ENCODE measurements at regions not wholly inside any gene's neighbourhood (a gene's known extent, or its start where the extent isn't known, plus 50 kb on each side); places are given as distances from the start of the nearest gene placed in this dataset.

- TF ChIP-seq CTCF (IDR thresholded peaks at IDR 0.05; ENCODE audit: low read depth, low read length), result no peak
- DNase-seq, result no peak
- Histone ChIP-seq H3K9me3 (ENCODE audit: severe bottlenecking) (no peaks in the 10 kb centered on the region), H3K27ac (no peak overlapping the region), H3K4me3 (ENCODE audit: low read depth, low read length) (peak overlapping the region; percentile 93), H3K36me3 (no peaks in the 10 kb centered on the region), H3K27me3 (ENCODE audit: insufficient read depth, low read depth, severe bottlenecking) (no peaks in the 10 kb centered on the region)
These were observed 133.0 kb downstream of the GPX5 start for GRCh38 chr6:28658475-28659249.

GRCh38 chr6:28659250-28659566, 133.5 kb downstream of the GPX5 start:
- no peaks in the 10 kb centered on the region for H3K36me3 ChIP-seq
- peak overlapping the region; percentile 93 for H3K4me3 ChIP-seq (ENCODE audit: low read depth, low read length)
- no peak overlapping the region for H3K27ac ChIP-seq
- no peak for TF ChIP-seq CTCF (IDR thresholded peaks at IDR 0.05; ENCODE audit: low read depth, low read length)
- H3K27me3 ChIP-seq (ENCODE audit: insufficient read depth, low read depth, severe bottlenecking), result no peaks in the 10 kb centered on the region
- DNase-seq, result no peak
- no peaks in the 10 kb centered on the region for H3K9me3 ChIP-seq (ENCODE audit: severe bottlenecking)

- no peak for DNase-seq
- Histone ChIP-seq H3K4me3 (ENCODE audit: low read depth, low read length) (no peak overlapping the region), H3K27ac (no peak overlapping the region), H3K9me3 (ENCODE audit: severe bottlenecking) (peaks cover 2% of the 10 kb centered on the region), H3K27me3 (ENCODE audit: insufficient read depth, low read depth, severe bottlenecking) (no peaks in the 10 kb centered on the region), H3K36me3 (no peaks in the 10 kb centered on the region)
- no peak for TF ChIP-seq CTCF (IDR thresholded peaks at IDR 0.05; ENCODE audit: low read depth, low read length)
These were observed 135.5 kb downstream of the GPX5 start for GRCh38 chr6:28661097-28661713.

GRCh38 chr6:28664870-28665396, 139.3 kb downstream of the GPX5 start:
- Histone ChIP-seq H3K27me3 (ENCODE audit: insufficient read depth, low read depth, severe bottlenecking) (no peaks in the 10 kb centered on the region), H3K27ac (no peak overlapping the region), H3K36me3 (no peaks in the 10 kb centered on the region), H3K4me3 (ENCODE audit: low read depth, low read length) (no peak overlapping the region), H3K9me3 (ENCODE audit: severe bottlenecking) (peaks cover 2% of the 10 kb centered on the region)
- no peak for DNase-seq
- no peak for TF ChIP-seq CTCF (IDR thresholded peaks at IDR 0.05; ENCODE audit: low read depth, low read length)

GRCh38 chr6:28673417-28673786, 147.7 kb downstream of the GPX5 start:
- no peak overlapping the region for H3K27ac ChIP-seq
- DNase-seq, result no peak
- TF ChIP-seq CTCF (IDR thresholded peaks at IDR 0.05; ENCODE audit: low read depth, low read length), result no peak
- no peaks in the 10 kb centered on the region for H3K27me3 ChIP-seq (ENCODE audit: insufficient read depth, low read depth, severe bottlenecking)
- H3K9me3 ChIP-seq (ENCODE audit: severe bottlenecking), result no peaks in the 10 kb centered on the region
- H3K4me3 ChIP-seq (ENCODE audit: low read depth, low read length), result peak overlapping the region; percentile 89
- no peaks in the 10 kb centered on the region for H3K36me3 ChIP-seq
